HEK293 (cell line): ENCODE measurements at regions not wholly inside any gene's neighbourhood (a gene's known extent, or its start where the extent isn't known, plus 50 kb on each side); places are given as distances from the start of the nearest gene placed in this dataset.

Experiments used
- CTCF ChIP-seq: fragments of 450-650 bp; formaldehyde crosslinking; IDR thresholded peaks from 2 replicates; pipeline ENCODE4 v1.5.1; 2016; ENCODE audit warnings: missing biosample characterization, missing genetic modification characterization
- GLI2 ChIP-seq: fragments of 450-650 bp; formaldehyde crosslinking; IDR thresholded peaks from 2 replicates; pipeline ENCODE4; 2017; ENCODE audit warnings: missing biosample characterization, missing genetic modification characterization, low read depth, borderline replicate concordance
- PRDM2 ChIP-seq: fragments of 450-650 bp; formaldehyde crosslinking; IDR thresholded peaks from 2 replicates; pipeline ENCODE4 v1.5.1; 2016; ENCODE audit warnings: missing biosample characterization, missing genetic modification characterization, borderline replicate concordance
- REST ChIP-seq: fragments of 450-650 bp; formaldehyde crosslinking; IDR thresholded peaks from 2 replicates; pipeline ENCODE4 v1.5.1; 2016; ENCODE audit warnings: missing biosample characterization, missing genetic modification characterization
- SALL2 ChIP-seq: fragments of 450-650 bp; formaldehyde crosslinking; IDR thresholded peaks from 2 replicates; pipeline ENCODE4 v1.5.0; 2017; ENCODE audit warnings: missing biosample characterization, mild to moderate bottlenecking, missing genetic modification characterization, borderline replicate concordance
- ZBTB17 ChIP-seq: fragments of 450-650 bp; formaldehyde crosslinking; IDR thresholded peaks from 2 replicates; pipeline ENCODE4 v1.5.1; 2016; ENCODE audit warnings: missing biosample characterization, missing genetic modification characterization
- ZNF274 ChIP-seq, 2 experiments: fragments of 200-500 bp in 1 of 2; fragments of 450-650 bp in 1 of 2; sonication (Bioruptor generic) in 1 of 2; formaldehyde crosslinking in 1 of 2; IDR thresholded peaks; 2 replicates each; pipeline versions ENCODE4 v1.5.1 to v1.6.1; 2014 to 2016; ENCODE audit warnings: borderline replicate concordance in 1 of 2, inconsistent platforms in 1 of 2, low read length in 1 of 2, missing biosample characterization in 1 of 2, missing genetic modification characterization in 1 of 2

GRCh38 chr20:57078116-57078515, 188.3 kb downstream of the BMP7 start:
- TF ChIP-seq CTCF (tag by site-specific recombination) (no peak), GLI2 (tag by site-specific recombination) (no peak), ZNF274 (IDR thresholded peaks at IDR 0.05; ENCODE audit: low read length) (no peak), ZNF274 (tag by site-specific recombination; IDR thresholded peaks at IDR 0.05; ENCODE audit: borderline replicate concordance) (no peak), REST (tag by site-specific recombination) (no peak), PRDM2 (tag by site-specific recombination) (no peak), SALL2 (tag by site-specific recombination) (no peak), ZBTB17 (tag by site-specific recombination) (no peak)
